ENCODE measurements at regions not wholly inside any gene's neighbourhood (a gene's known extent, or its start where the extent isn't known, plus 50 kb on each side); places are given as distances from the start of the nearest gene placed in this dataset.
"Not testable (repeated sequence)": the region's sequence is repeated elsewhere in the genome, so short reads cannot be mapped to it uniquely, and the experiment has no call there.

- H4K20me1 ChIP-seq (ENCODE audit: control insufficient read depth, insufficient read depth); H3K4me3 ChIP-seq; H3K27ac ChIP-seq (ENCODE audit: control insufficient read depth, insufficient read depth); ATAC-seq; BruUV-seq (replicated peaks); RAD21 ChIA-PET (ENCODE audit: unreplicated experiment); in situ Hi-C loops (cut with MboI); intact Hi-C loops (cut with micrococcal nuclease; ENCODE audit: unreplicated experiment); H2AFZ ChIP-seq (ENCODE audit: control insufficient read depth, low read depth, low read length); H3K79me2 ChIP-seq (ENCODE audit: control insufficient read depth, insufficient read depth, low read length); H3K9me3 ChIP-seq (replicated peaks; ENCODE audit: control insufficient read depth, insufficient read depth, low read length); H3K4me1 ChIP-seq (ENCODE audit: control insufficient read depth, insufficient read depth, low read length); H3K36me3 ChIP-seq (ENCODE audit: control insufficient read depth in 2 of 2, insufficient read depth in 2 of 2, low read length in 1 of 2); FAIRE-seq; H3K4me2 ChIP-seq (ENCODE audit: control insufficient read depth, insufficient read depth); H3K27me3 ChIP-seq (replicated peaks in 1 of 2; ENCODE audit: control insufficient read depth in 2 of 2, insufficient read depth in 2 of 2, low read length in 1 of 2); H3K9ac ChIP-seq (ENCODE audit: control insufficient read depth, insufficient read depth, low read length); POLR2A ChIA-PET; DNase-seq (ENCODE audit: low read depth, low spot score): not testable (repeated sequence)
- 23% methylated on average over 6 of the region's 6 CpGs for WGBS (ENCODE audit: insufficient coverage, insufficient replicate concordance, low lambda C conversion rate, missing lambda C conversion rate)
- CTCF ChIA-PET: interaction anchor here (1.2 kb wide), 1 partner anchor 9 kb away, joined by 3 read pairs; no protein-coding TSS in a partner anchor
- SMC1A ChIA-PET (ENCODE audit: uncharacterized antibody, unreplicated experiment): interaction anchor here (0.6 kb wide), 1 partner anchor 17 kb away, joined by 3 read pairs; no protein-coding TSS in a partner anchor
These were observed 346.8 kb downstream of the ZIC4 start for GRCh38 chr3:147059500-147059899.

GRCh38 chr3:147049821-147050220 is 356.5 kb downstream of the ZIC4 start:
- TF ChIP-seq PKNOX1 (IDR thresholded peaks at IDR 0.05): no peak
- no peak for TF ChIP-seq ZSCAN29 (IDR thresholded peaks at IDR 0.05)
- TF ChIP-seq SKIL (IDR thresholded peaks at IDR 0.05; ENCODE audit: low read depth, poor library complexity, severe bottlenecking): no peak
- TF ChIP-seq CBX3 (IDR thresholded peaks at IDR 0.05; ENCODE audit: borderline replicate concordance, low read depth): no peak
- TF ChIP-seq RB1 (IDR thresholded peaks at IDR 0.05; ENCODE audit: borderline replicate concordance): no peak
- TF ChIP-seq RBBP5 (conservative IDR thresholded peaks at IDR 0.05): no peak
- TF ChIP-seq NBN (IDR thresholded peaks at IDR 0.05): no peak
- no peak for TF ChIP-seq CBFB (IDR thresholded peaks at IDR 0.05; ENCODE audit: low read depth)
- TF ChIP-seq HSF1 (IDR thresholded peaks at IDR 0.05; ENCODE audit: low read depth, low read length): no peak
- Histone ChIP-seq H3K27me3 (replicated peaks in 1 of 2; ENCODE audit: control insufficient read depth in 2 of 2, insufficient read depth in 2 of 2, low read length in 1 of 2) (no peaks in the 10 kb centered on the region), H4K20me1 (ENCODE audit: control insufficient read depth, insufficient read depth) (no peaks in the 10 kb centered on the region), H3K4me1 (ENCODE audit: control insufficient read depth, insufficient read depth, low read length) (no peaks in the 10 kb centered on the region), H2AFZ (ENCODE audit: control insufficient read depth, low read depth, low read length) (no peak overlapping the region), H3K9me3 (replicated peaks; ENCODE audit: control insufficient read depth, insufficient read depth, low read length) (no peaks in the 10 kb centered on the region), H3K79me2 (ENCODE audit: control insufficient read depth, insufficient read depth, low read length) (no peaks in the 10 kb centered on the region), H3K27ac (ENCODE audit: control insufficient read depth, insufficient read depth) (no peak overlapping the region), H3K36me3 (ENCODE audit: control insufficient read depth in 2 of 2, insufficient read depth in 2 of 2, low read length in 1 of 2) (no peaks in the 10 kb centered on the region), H3K4me3 (no peak overlapping the region), H3K4me2 (ENCODE audit: control insufficient read depth, insufficient read depth) (no peak overlapping the region), H3K9ac (ENCODE audit: control insufficient read depth, insufficient read depth, low read length) (no peak overlapping the region)
- ChIA-PET RAD21 (ENCODE audit: unreplicated experiment) (no interaction called here), POLR2A (no interaction called here), SMC1A (ENCODE audit: uncharacterized antibody, unreplicated experiment) (no interaction called here), CTCF (interaction anchor here (0.8 kb wide), 1 partner anchor 10 kb away, joined by 3 read pairs; no protein-coding TSS in a partner anchor)
- BruUV-seq (replicated peaks): no TSS peak
- ATAC-seq: no peak
- intact Hi-C loops (cut with micrococcal nuclease; ENCODE audit: unreplicated experiment): loop anchor here (5.0 kb wide), 1 partner anchor 1018 kb away; no protein-coding TSS in a partner anchor
- 25% methylated on average over 9 of the region's 9 CpGs for WGBS (ENCODE audit: insufficient coverage, insufficient replicate concordance, low lambda C conversion rate, missing lambda C conversion rate)
- FAIRE-seq: no peak
- in situ Hi-C loops (cut with MboI): no loop called here
- no peak for DNase-seq (ENCODE audit: low read depth, low spot score)
